PC-9 (cell line): ENCODE measurements at regions not wholly inside any gene's neighbourhood (a gene's known extent, or its start where the extent isn't known, plus 50 kb on each side); places are given as distances from the start of the nearest gene placed in this dataset.

Source experiments
- EZH2 ChIP-seq: fragments of 200-600 bp; sonication (generic); IDR thresholded peaks from 2 replicates; pipeline ENCODE4 v1.8.0; 2017; ENCODE audit warnings: antibody characterized with exemption, low read depth
- TF ChIP-seq, protein P1 (sequence below): fragments of 200-600 bp; sonication (generic); conservative IDR thresholded peaks from 2 replicates; pipeline ENCODE4 v1.6.1; 2017; ENCODE audit warnings: mixed run types, antibody characterized with exemption, mild to moderate bottlenecking, moderate library complexity

DNA sequence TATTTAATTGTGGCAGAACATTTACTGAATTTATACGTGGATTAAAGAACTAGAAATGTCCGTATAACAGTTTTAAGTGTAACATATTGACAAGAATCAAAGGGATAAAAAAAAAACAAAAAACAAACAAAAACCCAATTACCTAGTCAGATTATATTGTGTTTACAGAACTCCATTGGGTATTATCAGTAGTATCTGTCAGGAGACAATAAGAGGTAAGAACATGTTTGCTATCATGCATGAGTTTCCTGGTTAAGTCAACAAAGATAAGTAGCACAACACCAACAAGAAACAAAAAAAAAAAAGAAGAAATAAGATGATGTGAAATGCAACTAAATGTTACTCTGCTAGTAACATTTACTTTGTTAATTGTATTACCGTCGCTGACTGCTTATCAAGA, 570.6 kb downstream of the ZBBX start:
- TF ChIP-seq, protein P1, sequence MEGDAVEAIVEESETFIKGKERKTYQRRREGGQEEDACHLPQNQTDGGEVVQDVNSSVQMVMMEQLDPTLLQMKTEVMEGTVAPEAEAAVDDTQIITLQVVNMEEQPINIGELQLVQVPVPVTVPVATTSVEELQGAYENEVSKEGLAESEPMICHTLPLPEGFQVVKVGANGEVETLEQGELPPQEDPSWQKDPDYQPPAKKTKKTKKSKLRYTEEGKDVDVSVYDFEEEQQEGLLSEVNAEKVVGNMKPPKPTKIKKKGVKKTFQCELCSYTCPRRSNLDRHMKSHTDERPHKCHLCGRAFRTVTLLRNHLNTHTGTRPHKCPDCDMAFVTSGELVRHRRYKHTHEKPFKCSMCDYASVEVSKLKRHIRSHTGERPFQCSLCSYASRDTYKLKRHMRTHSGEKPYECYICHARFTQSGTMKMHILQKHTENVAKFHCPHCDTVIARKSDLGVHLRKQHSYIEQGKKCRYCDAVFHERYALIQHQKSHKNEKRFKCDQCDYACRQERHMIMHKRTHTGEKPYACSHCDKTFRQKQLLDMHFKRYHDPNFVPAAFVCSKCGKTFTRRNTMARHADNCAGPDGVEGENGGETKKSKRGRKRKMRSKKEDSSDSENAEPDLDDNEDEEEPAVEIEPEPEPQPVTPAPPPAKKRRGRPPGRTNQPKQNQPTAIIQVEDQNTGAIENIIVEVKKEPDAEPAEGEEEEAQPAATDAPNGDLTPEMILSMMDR = no peak
- TF ChIP-seq EZH2 = no peak
